Embryonic facial prominence (tissue), 1 donor: ENCODE measurements at regions not wholly inside any gene's neighbourhood (a gene's known extent, or its start where the extent isn't known, plus 50 kb on each side); places are given as distances from the start of the nearest gene placed in this dataset.

Experiments
- DNase-seq: peaks from one replicate; pipeline ENCODE4 v3.0.0-alpha.2; 2016; ENCODE audit errors: extremely low spot score

GRCh38 chr11:92702037-92702804 is 267.2 kb upstream of the MTNR1B start:
- DNase-seq = no peak

GRCh38 chr11:92702805-92703448 is 266.5 kb upstream of the MTNR1B start:
- no peak for DNase-seq

GRCh38 chr11:92703449-92703830 is 266.0 kb upstream of the MTNR1B start:
- no peak for DNase-seq

GRCh38 chr11:92707173-92707619 is 262.3 kb upstream of the MTNR1B start:
- DNase-seq = no peak

DNA sequence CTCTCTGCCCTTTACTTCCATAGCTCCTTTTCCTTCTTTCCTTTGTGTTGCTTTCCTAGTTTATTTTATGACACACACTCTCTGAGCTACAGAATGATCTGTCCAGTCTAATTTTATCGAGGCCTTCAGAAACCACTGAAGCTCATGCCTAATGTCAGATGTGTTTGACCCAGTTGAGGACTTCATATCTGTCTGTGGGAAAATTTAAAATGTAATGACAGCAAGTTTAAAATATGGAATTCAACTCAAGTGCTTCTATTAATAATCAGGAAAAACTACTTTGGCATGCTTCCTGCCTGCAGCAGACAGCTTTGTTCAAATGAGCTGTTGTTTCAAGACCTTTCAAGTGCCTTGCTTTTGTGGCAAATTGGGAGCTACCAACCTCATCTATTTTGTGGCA is 261.8 kb upstream of the MTNR1B start:
- DNase-seq = no peak

GRCh38 chr11:92709329-92709728 is 260.1 kb upstream of the MTNR1B start:
- no peak for DNase-seq

DNA sequence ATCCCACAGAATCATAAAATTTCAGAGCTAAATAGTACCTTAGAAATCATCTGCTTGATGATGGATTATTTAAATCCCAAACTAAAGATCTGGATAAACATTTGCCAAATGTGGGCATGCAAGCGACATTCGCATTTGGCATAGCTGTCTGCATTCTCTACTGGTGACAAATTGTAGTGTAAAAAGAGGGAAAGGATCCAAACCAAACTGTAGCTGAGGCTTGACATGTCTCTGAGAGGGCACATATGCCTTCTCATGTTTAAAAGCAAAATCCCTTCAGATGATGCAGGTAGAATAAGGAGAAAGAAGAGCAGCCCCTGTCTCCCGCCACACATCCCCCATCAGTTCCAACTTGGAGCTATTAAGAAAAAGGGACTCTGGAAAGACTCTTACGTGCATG is 257.5 kb upstream of the MTNR1B start:
- DNase-seq = no peak

GRCh38 chr11:92714111-92714510 is 255.3 kb upstream of the MTNR1B start:
- no peak for DNase-seq

- no peak for DNase-seq
Observed at GRCh38 chr11:92717240-92717639, 252.2 kb upstream of the MTNR1B start.

GRCh38 chr11:92720385-92720784 is 249.1 kb upstream of the MTNR1B start:
- DNase-seq = no peak

- no peak for DNase-seq
Observed at GRCh38 chr11:92725352-92725751, 244.1 kb upstream of the MTNR1B start.

GRCh38 chr11:92727123-92727522 is 242.3 kb upstream of the MTNR1B start:
- no peak for DNase-seq

DNA sequence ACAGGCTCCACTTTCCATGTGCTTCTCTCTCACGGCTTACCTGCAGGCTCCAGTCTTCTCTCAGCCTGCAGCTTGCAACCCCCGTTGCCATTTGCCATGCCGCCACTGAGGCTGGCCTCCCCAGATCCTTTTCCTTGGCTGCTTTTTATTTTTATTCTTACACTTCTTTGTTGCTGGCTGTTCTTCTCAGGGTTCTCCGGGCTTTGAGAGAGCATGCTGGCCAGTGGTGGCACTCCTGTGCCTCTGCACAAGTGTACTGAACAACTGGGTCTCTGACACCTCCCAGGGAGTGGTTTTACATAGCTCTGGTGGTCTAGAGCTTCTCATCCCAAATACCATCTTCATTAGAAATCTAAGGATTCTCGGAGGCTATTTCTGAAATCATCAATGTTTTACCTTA is 241.7 kb upstream of the MTNR1B start:
- no peak for DNase-seq

DNA sequence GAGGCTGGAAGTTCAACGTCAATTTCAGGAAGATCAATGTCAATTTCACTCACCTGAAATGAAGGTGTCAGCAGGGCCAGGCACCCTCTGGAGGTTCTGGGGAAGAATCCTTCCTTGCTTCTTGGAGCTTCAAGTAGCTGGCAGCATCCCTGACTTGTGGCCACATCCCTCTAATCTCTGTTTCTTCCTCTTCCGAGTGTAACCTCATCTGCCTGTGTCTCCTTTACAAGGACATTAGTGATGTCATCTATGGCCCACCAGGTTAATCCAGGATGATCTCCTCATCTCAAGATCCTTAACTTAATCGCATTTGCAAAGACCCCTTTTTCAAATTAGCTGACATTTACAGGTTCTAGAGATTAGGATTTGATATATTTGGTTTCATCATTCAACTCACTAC is 240.8 kb upstream of the MTNR1B start:
- no peak for DNase-seq

DNA sequence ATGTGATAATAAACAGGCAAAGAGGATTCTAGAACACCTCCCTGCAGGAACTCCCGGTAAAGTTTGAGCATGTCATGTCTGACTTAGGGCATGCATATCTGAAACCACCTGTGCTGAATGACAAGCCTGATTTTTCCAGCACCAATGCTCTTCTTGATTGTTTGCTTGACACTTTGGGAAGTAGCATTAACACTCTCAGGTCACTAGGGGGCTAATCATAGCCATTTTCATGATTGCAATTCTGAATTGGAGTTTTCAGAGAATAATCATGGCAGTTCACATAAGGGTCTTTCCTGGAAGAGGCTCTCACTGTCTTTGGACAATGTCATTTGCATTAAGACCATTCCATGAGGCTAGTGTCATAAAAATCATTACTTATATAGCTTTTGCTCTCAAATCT is 234.4 kb upstream of the MTNR1B start:
- DNase-seq = no peak

DNA sequence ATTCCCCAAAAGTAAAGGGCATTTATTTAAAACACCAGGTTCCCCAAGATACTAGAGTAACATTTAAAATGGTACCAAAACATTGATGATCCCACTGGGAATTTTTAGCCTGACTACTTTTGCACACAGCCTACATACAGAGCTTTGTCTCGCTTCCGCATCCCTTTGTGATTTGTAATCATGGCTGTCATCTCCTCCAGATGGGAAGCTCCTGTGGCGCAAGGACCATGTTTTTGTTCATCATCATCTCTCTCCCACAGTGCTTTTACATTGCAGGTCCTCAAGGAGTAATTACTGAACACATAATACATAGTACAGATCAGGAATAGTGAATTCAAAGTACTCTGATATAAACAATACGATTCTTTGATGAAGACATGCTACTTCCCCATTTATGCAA is 231.2 kb upstream of the MTNR1B start:
- DNase-seq = no peak

DNA sequence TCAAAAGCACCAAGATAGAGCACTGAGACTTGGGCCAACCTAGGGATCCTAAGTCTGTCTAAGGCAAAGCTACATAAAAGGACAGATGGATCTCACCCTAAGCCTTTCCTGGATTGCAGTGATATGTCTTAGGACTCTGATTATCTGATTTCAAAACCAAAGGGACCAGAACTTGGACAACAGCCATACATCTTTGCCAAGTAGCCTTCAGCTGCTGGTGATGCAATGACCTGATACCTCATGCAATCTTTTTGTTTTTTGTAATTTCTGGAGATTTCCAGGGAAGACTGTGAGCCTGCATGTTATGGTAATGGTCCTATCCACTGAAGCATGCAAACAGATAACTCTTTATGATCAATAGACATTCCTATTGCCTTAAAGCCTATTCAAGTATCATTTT is 230.4 kb upstream of the MTNR1B start:
- DNase-seq = no peak

- no peak for DNase-seq
Observed at GRCh38 chr11:92739491-92739890, 230.0 kb upstream of the MTNR1B start.

DNA sequence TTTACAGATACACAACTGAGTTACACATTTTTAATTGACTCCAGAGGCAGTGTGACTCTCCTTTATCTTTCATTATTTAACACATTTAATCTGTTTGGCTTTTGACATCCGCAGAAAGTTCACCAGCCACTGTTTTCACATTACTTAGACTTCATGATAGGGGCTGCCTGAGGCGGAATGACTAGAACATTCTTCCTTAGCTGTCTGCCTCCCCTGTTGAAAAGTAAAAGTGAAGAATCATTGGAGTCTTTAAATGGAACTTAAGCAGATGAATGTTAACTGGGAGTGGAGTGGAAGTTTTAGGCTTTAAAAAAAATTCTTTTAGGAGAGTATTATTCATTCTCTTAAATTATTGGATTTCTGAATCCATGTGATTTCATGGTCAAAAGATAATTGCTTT is 229.2 kb upstream of the MTNR1B start:
- no peak for DNase-seq

- DNase-seq = no peak
Observed at GRCh38 chr11:92744929-92745585, 224.4 kb upstream of the MTNR1B start.

GRCh38 chr11:92750794-92751193 is 218.7 kb upstream of the MTNR1B start:
- DNase-seq = no peak

- DNase-seq = no peak
Observed at GRCh38 chr11:92751594-92751993, 217.9 kb upstream of the MTNR1B start.

DNA sequence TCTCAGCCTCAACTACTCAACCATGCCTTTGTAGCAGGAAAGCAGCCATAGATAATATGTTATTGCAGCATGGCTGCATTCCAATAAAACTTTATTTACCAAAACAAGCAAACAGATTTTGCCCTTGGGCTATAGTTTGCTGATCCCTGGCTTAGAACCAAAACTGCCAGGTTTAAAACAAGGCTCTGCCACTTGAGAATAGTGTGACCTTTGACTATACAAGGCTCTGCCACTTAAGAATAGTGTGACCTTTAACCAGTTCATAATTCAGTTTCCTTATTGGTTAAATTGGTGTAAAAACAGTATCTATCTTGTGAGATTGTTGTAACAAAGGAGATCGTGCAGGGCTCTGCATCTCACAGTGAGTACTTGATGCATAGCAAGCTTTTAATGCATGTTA is 217.3 kb upstream of the MTNR1B start:
- DNase-seq = no peak
